NCI-H226 (cell line): ENCODE measurements at regions not wholly inside any gene's neighbourhood (a gene's known extent, or its start where the extent isn't known, plus 50 kb on each side); places are given as distances from the start of the nearest gene placed in this dataset.
"Not testable (repeated sequence)": the region's sequence is repeated elsewhere in the genome, so short reads cannot be mapped to it uniquely, and the experiment has no call there.

Experiments
- DNase-seq: peaks from one replicate; pipeline ENCODE4 v3.0.0-alpha.2; 2015

GRCh38 chr1:163914785-163915413 lies 593.1 kb downstream of the NUF2 start:
- DNase-seq: no peak

- no peak for DNase-seq
These were observed 601.0 kb downstream of the NUF2 start for GRCh38 chr1:163922743-163923201.

GRCh38 chr1:163924041-163924440 lies 602.3 kb downstream of the NUF2 start:
- no peak for DNase-seq

- DNase-seq: no peak
These were observed 605.7 kb downstream of the NUF2 start for GRCh38 chr1:163927493-163927892.

GRCh38 chr1:163928069-163928468 lies 606.3 kb downstream of the NUF2 start:
- no peak for DNase-seq

GRCh38 chr1:163928651-163929050 lies 606.9 kb downstream of the NUF2 start:
- DNase-seq: no peak

GRCh38 chr1:163932901-163933300 lies 611.1 kb downstream of the NUF2 start:
- no peak for DNase-seq

- DNase-seq: no peak
These were observed 611.7 kb downstream of the NUF2 start for GRCh38 chr1:163933437-163933836.

- DNase-seq: no peak
These were observed 614.1 kb downstream of the NUF2 start for GRCh38 chr1:163935738-163936374.

- no peak for DNase-seq
These were observed 599.4 kb upstream of the PBX1 start for GRCh38 chr1:163959622-163960021.

GRCh38 chr1:163970151-163970550 lies 588.8 kb upstream of the PBX1 start:
- DNase-seq: no peak

- no peak for DNase-seq
These were observed 588.3 kb upstream of the PBX1 start for GRCh38 chr1:163970699-163971098.

- no peak for DNase-seq
These were observed 585.4 kb upstream of the PBX1 start for GRCh38 chr1:163973586-163973985.

- DNase-seq: no peak
These were observed 584.9 kb upstream of the PBX1 start for GRCh38 chr1:163974120-163974519.

GRCh38 chr1:163980394-163980793 lies 578.6 kb upstream of the PBX1 start:
- no peak for DNase-seq

GRCh38 chr1:163981500-163982030 lies 577.4 kb upstream of the PBX1 start:
- DNase-seq: no peak

- no peak for DNase-seq
These were observed 575.9 kb upstream of the PBX1 start for GRCh38 chr1:163983097-163983496.

GRCh38 chr1:163985700-163986099 lies 573.3 kb upstream of the PBX1 start:
- DNase-seq: no peak

- DNase-seq: no peak
These were observed 559.9 kb upstream of the PBX1 start for GRCh38 chr1:163999131-163999530.

GRCh38 chr1:164006186-164006585 lies 552.8 kb upstream of the PBX1 start:
- not testable (repeated sequence) for DNase-seq

- DNase-seq: no peak
These were observed 552.4 kb upstream of the PBX1 start for GRCh38 chr1:164006621-164007020.

GRCh38 chr1:164017239-164017638 lies 541.7 kb upstream of the PBX1 start:
- DNase-seq: no peak

GRCh38 chr1:164020391-164020790 lies 538.6 kb upstream of the PBX1 start:
- no peak for DNase-seq

GRCh38 chr1:164021813-164022212 lies 537.2 kb upstream of the PBX1 start:
- DNase-seq: no peak

- DNase-seq: no peak
These were observed 525.2 kb upstream of the PBX1 start for GRCh38 chr1:164033782-164034181.
